Stomach (tissue), 8 donors: ENCODE measurements at regions not wholly inside any gene's neighbourhood (a gene's known extent, or its start where the extent isn't known, plus 50 kb on each side); places are given as distances from the start of the nearest gene placed in this dataset.
A peak's percentile ranks its signal among the peaks of the same experiment; 100 is the strongest.

ENCODE experiments used
- DNase-seq, 2 donors: peaks; one replicate each; pipeline versions ENCODE4 v3.0.0 to v3.0.0-alpha.2; 2013 to 2019
- H3K27ac ChIP-seq, 5 donors: fragments of 200-600 bp in 4 of 5; sonication (generic) in 4 of 5; one replicate each; pipeline ENCODE4 v1.5.1; 2013 to 2019; ENCODE audit warnings: mild to moderate bottlenecking in 1 of 5, moderate library complexity in 1 of 5
- H3K27me3 ChIP-seq, 3 donors: fragments of 200-600 bp; sonication (generic); one replicate each; pipeline ENCODE4 v1.5.1; 2017 to 2019; ENCODE audit warnings: mixed run types in 1 of 3
- H3K36me3 ChIP-seq, 4 donors: fragments of 200-600 bp; sonication (generic); 1 replicate in 3 of 4; 2 replicates in 1 of 4; pipeline ENCODE4 v1.5.1; 2016 to 2019
- H3K4me1 ChIP-seq, 4 donors: fragments of 200-600 bp; sonication (generic); one replicate each; pipeline ENCODE4 v1.5.1; 2016 to 2019
- H3K4me3 ChIP-seq, 4 donors: fragments of 200-600 bp; sonication (generic) in 3 of 4; one replicate each; pipeline ENCODE4 v1.5.1; 2016 to 2019; ENCODE audit warnings: mild to moderate bottlenecking in 1 of 4
- H3K9me3 ChIP-seq, 4 donors: fragments of 200-600 bp; sonication (generic); one replicate each; pipeline ENCODE4 v1.5.1; 2016 to 2019
- EP300 ChIP-seq: sonication (generic); formaldehyde crosslinking; IDR thresholded peaks from one replicate; pipeline ENCODE4 v1.6.1; 2017; ENCODE audit warnings: antibody characterized with exemption
- POLR2A ChIP-seq, 4 donors: fragments of 450-650 bp; IDR thresholded peaks; one replicate each; pipeline ENCODE4 v1.6.1; 2016; ENCODE audit warnings: antibody characterized with exemption in 4 of 4, control low read depth in 2 of 4, mild to moderate bottlenecking in 1 of 4, moderate library complexity in 1 of 4
- POLR2AphosphoS5 ChIP-seq, 3 donors: sonication (generic); formaldehyde crosslinking; IDR thresholded peaks; one replicate each; pipeline ENCODE4 v1.6.1; 2016; ENCODE audit warnings: antibody characterized with exemption in 3 of 3
- WGBS, 5 donors: extraction: QIAGEN DNeasy Blood & Tissue Kit in 3 of 5; methylation state at CpG; one replicate each; pipeline versions ENCODE4 v1.1.5 to v1.1.7; 2013 to 2018; 5-methylcytosine and 5-hydroxymethylcytosine counted together
- intact Hi-C: fragments of 100-400 bp; cut with DNase I; formaldehyde crosslinking; loops from one replicate; pipeline ENCODE4 v1.15.1; 2023; ENCODE audit warnings: low total_unique reads
- TF ChIP-seq, protein P1 (sequence below), 7 experiments: fragments of 450-650 bp in 4 of 7; fragments of 200-600 bp in 3 of 7; sonication (generic) in 3 of 7; IDR thresholded peaks; one replicate each; pipeline ENCODE4 v1.5.1; 2016 to 2019; ENCODE audit warnings: antibody characterized with exemption in 7 of 7, control low read depth in 2 of 7, mild to moderate bottlenecking in 1 of 7
- donor health status: healthy with polysubstance abuse.
- donor health status: Bipolar disorder and iron deficiency.
- donor health status: healthy.

DNA sequence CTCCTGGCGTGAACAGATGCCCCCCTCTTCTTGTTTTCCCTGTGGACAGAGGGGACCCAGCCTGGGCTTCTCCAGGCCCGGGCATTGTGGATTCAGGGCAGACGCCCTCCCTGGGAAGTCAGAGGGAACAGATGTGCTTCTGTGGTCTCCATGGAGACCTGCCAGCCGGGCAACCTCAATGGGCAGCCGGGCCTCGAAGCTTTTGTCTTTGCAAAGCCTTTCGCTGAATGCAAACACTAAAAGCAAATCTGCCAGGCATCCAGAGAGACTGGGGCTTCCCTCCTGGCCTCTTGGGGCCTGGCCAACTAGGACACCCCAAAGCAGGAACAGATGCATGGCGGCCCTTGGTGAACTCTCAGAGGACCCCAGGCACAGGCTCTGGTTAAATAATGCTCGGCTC lies 370.0 kb upstream of the SULF2 start:
- H3K27ac ChIP-seq: no peak overlapping the region
- peak in 1 of 2 donors; percentile 74 for DNase-seq
- 67 to 84% (median 79%) methylated on average over 8 to 9 of the region's 9 CpGs for WGBS, 5 donors
- H3K4me1 ChIP-seq: peaks cover 0 to 6% (median 0%) of the 10 kb centered on the region in 4 donors
- intact Hi-C loops: no loop called here
- peaks cover 0 to 15% (median 10%) of the 10 kb centered on the region in 4 donors for H3K9me3 ChIP-seq
- peaks cover 0 to 15% (median 0%) of the 10 kb centered on the region in 3 donors for H3K27me3 ChIP-seq
- no peaks in the 10 kb centered on the region for H3K36me3 ChIP-seq
- TF ChIP-seq EP300 (no peak), POLR2A (IDR thresholded peaks at IDR 0.05) (no peak), POLR2AphosphoS5 (IDR thresholded peaks at IDR 0.05) (no peak)
- TF ChIP-seq, protein P1, sequence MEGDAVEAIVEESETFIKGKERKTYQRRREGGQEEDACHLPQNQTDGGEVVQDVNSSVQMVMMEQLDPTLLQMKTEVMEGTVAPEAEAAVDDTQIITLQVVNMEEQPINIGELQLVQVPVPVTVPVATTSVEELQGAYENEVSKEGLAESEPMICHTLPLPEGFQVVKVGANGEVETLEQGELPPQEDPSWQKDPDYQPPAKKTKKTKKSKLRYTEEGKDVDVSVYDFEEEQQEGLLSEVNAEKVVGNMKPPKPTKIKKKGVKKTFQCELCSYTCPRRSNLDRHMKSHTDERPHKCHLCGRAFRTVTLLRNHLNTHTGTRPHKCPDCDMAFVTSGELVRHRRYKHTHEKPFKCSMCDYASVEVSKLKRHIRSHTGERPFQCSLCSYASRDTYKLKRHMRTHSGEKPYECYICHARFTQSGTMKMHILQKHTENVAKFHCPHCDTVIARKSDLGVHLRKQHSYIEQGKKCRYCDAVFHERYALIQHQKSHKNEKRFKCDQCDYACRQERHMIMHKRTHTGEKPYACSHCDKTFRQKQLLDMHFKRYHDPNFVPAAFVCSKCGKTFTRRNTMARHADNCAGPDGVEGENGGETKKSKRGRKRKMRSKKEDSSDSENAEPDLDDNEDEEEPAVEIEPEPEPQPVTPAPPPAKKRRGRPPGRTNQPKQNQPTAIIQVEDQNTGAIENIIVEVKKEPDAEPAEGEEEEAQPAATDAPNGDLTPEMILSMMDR (IDR thresholded peaks at IDR 0.05): no peak
- H3K4me3 ChIP-seq: no peak overlapping the region

DNA sequence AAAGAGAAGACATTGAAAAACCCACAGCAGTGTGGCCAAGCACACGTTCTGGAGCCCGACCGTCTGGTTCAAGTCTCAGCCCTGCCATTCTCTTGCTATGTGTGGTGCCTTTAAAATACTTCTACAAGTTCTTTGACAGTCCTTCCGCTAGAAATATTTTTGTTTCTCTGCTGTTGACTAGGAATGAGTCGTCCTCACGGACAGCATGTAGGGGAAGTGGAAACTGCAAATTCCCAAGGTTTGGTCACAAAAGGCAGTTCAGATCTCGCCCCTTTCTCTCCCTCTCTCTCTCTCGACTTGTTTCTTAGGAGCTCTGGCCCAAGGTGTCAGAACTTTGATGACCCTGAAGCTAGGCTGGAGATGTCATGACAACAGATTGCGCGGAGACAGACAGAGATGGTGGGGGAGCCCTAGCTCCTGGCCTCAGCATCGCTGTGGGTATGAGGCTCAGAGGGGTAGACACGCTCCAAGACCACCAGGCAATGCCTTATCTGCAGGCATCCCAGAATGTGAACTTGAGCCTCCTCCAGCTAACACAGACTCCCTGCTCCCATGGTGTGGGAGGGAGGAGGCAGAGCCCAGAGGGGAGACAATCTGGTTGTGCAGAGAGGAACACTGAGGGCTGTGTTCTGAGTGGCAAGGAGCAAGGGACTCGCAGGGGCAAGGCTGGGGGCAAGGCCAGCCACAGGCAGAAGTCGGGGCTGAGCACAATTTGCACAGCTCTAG lies 368.9 kb upstream of the SULF2 start:
- Histone ChIP-seq H3K27ac (no peak overlapping the region), H3K27me3 (peaks cover 0 to 15% (median 0%) of the 10 kb centered on the region in 3 donors), H3K36me3 (no peaks in the 10 kb centered on the region), H3K4me1 (peaks cover 0 to 6% (median 0%) of the 10 kb centered on the region in 4 donors), H3K4me3 (no peak overlapping the region), H3K9me3 (peaks cover 0 to 15% (median 10%) of the 10 kb centered on the region in 4 donors)
- WGBS, 5 donors: 67 to 79% (median 74%) methylated on average over 13 to 14 of the region's 14 CpGs
- TF ChIP-seq, protein P1 (IDR thresholded peaks at IDR 0.05): no peak
- no peak for TF ChIP-seq EP300
- TF ChIP-seq POLR2AphosphoS5 (IDR thresholded peaks at IDR 0.05): no peak
- no peak for TF ChIP-seq POLR2A (IDR thresholded peaks at IDR 0.05)
- intact Hi-C loops: no loop called here
- DNase-seq: no peak

DNA sequence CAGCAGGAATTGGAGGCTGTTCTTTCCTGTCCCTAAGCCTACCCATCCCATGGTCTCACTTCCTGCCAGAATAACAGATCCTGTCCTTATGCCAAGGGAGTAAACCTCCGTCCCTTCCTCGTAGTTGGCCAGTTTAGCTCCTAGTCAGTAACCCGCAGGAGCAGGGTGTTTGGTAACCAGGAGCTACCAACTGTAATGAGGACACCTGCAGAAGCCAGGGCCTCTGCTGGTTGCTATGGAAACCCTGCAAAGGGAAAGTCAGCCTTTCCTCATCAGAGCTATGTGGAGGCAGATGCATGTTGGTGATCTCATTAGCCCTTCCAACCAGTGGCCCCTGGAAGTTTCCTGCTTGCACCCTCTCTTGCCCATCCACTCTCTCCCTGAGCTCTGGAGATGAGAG lies 368.2 kb upstream of the SULF2 start:
- Histone ChIP-seq H3K27me3 (peaks cover 0 to 15% (median 0%) of the 10 kb centered on the region in 3 donors), H3K27ac (no peak overlapping the region), H3K9me3 (peaks cover 0 to 15% (median 10%) of the 10 kb centered on the region in 4 donors), H3K4me1 (peaks cover 0 to 6% (median 0%) of the 10 kb centered on the region in 4 donors), H3K4me3 (no peak overlapping the region), H3K36me3 (no peaks in the 10 kb centered on the region)
- DNase-seq: peak in 1 of 2 donors; percentile 70
- WGBS, 5 donors: 25 to 59% (median 34%) methylated on average over 3 of the region's 3 CpGs
- TF ChIP-seq EP300 (no peak), POLR2A (IDR thresholded peaks at IDR 0.05) (no peak), POLR2AphosphoS5 (IDR thresholded peaks at IDR 0.05) (no peak)
- TF ChIP-seq, protein P1 (IDR thresholded peaks at IDR 0.05): no peak
- intact Hi-C loops: no loop called here

DNA sequence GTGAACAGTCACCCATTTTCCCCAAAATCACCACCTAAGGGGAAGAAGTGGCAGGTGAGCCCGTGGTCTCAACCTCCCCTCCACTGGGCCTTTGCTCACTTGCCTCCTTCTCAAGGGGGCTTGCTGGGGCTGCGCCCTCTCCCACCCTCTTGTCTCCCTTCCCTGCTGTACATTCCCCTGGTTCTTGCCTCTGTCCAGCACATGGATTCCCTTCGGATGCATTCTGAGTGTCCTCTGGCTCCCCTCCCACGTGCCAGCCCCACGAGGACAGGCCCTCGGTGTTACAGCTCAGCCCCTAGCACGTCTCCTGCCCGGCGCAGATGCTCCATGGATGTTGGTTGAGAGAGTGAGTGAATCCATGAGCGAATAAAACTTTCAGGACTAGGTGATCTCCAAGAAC lies 367.8 kb upstream of the SULF2 start:
- peaks cover 0 to 3% (median 0%) of the 10 kb centered on the region in 4 donors for H3K4me1 ChIP-seq
- intact Hi-C loops: no loop called here
- no peak overlapping the region for H3K27ac ChIP-seq
- 84 to 94% (median 85%) methylated on average over 9 to 10 of the region's 10 CpGs for WGBS, 5 donors
- no peak for TF ChIP-seq EP300
- TF ChIP-seq, protein P1 (IDR thresholded peaks at IDR 0.05): no peak
- no peak for TF ChIP-seq POLR2AphosphoS5 (IDR thresholded peaks at IDR 0.05)
- TF ChIP-seq POLR2A (IDR thresholded peaks at IDR 0.05): no peak
- no peak for DNase-seq
- peaks cover 0 to 15% (median 0%) of the 10 kb centered on the region in 3 donors for H3K27me3 ChIP-seq
- H3K4me3 ChIP-seq: no peak overlapping the region
- H3K36me3 ChIP-seq: no peaks in the 10 kb centered on the region
- peaks cover 0 to 15% (median 10%) of the 10 kb centered on the region in 4 donors for H3K9me3 ChIP-seq
